ENCODE measurements at regions not wholly inside any gene's neighbourhood (a gene's known extent, or its start where the extent isn't known, plus 50 kb on each side); places are given as distances from the start of the nearest gene placed in this dataset.

GRCh38 chr2:186274936-186275575 is 211.0 kb upstream of the ZC3H15 start:
- H3F3A ChIP-seq (ENCODE audit: low read depth) = no peaks in the 10 kb centered on the region
- H3K27me3 ChIP-seq (ENCODE audit: insufficient read depth, low read length, poor library complexity, severe bottlenecking) = no peaks in the 10 kb centered on the region
- no peak overlapping the region for H2AFZ ChIP-seq (ENCODE audit: low read length)
- H3K4me2 ChIP-seq (ENCODE audit: low read depth, low read length, poor library complexity, severe bottlenecking) = no peak overlapping the region
- TF ChIP-seq EZH2phosphoT487 (IDR thresholded peaks at IDR 0.05; ENCODE audit: borderline replicate concordance) (no peak), CTCF (conservative IDR thresholded peaks at IDR 0.05; ENCODE audit: low read length) (no peak)
- no peaks in the 10 kb centered on the region for H3K79me2 ChIP-seq (ENCODE audit: insufficient read depth, low read length)
- H3K36me3 ChIP-seq (ENCODE audit: insufficient read depth, low read length) = no peaks in the 10 kb centered on the region
- H3K4me3 ChIP-seq (ENCODE audit: low read length, poor library complexity, severe bottlenecking) = no peak overlapping the region
- no peaks in the 10 kb centered on the region for H3K9me2 ChIP-seq (replicated peaks; ENCODE audit: low read depth, low read length)
- no peak overlapping the region for H3K9ac ChIP-seq (ENCODE audit: low read depth, low read length, poor library complexity, severe bottlenecking)
- no peaks in the 10 kb centered on the region for H3K4me1 ChIP-seq (ENCODE audit: insufficient read depth, low read length, poor library complexity, severe bottlenecking)
- H3K9me3 ChIP-seq (ENCODE audit: insufficient read depth, low read depth, low read length) = no peaks in the 10 kb centered on the region
- no peaks in the 10 kb centered on the region for H4K20me1 ChIP-seq (ENCODE audit: insufficient read depth, low read length, poor library complexity, severe bottlenecking)

GRCh38 chr2:186276909-186277308 is 209.2 kb upstream of the ZC3H15 start:
- Histone ChIP-seq H3K79me2 (ENCODE audit: insufficient read depth, low read length) (no peaks in the 10 kb centered on the region), H3K27me3 (ENCODE audit: insufficient read depth, low read length, poor library complexity, severe bottlenecking) (no peaks in the 10 kb centered on the region), H3K9me2 (replicated peaks; ENCODE audit: low read depth, low read length) (no peaks in the 10 kb centered on the region), H2AFZ (ENCODE audit: low read length) (no peak overlapping the region), H3K9ac (ENCODE audit: low read depth, low read length, poor library complexity, severe bottlenecking) (no peak overlapping the region), H4K20me1 (ENCODE audit: insufficient read depth, low read length, poor library complexity, severe bottlenecking) (no peaks in the 10 kb centered on the region), H3K4me3 (ENCODE audit: low read length, poor library complexity, severe bottlenecking) (no peak overlapping the region), H3K4me2 (ENCODE audit: low read depth, low read length, poor library complexity, severe bottlenecking) (no peak overlapping the region), H3K9me3 (ENCODE audit: insufficient read depth, low read depth, low read length) (no peaks in the 10 kb centered on the region), H3K4me1 (ENCODE audit: insufficient read depth, low read length, poor library complexity, severe bottlenecking) (no peaks in the 10 kb centered on the region), H3F3A (ENCODE audit: low read depth) (no peaks in the 10 kb centered on the region), H3K36me3 (ENCODE audit: insufficient read depth, low read length) (no peaks in the 10 kb centered on the region)
- TF ChIP-seq EZH2phosphoT487 (IDR thresholded peaks at IDR 0.05; ENCODE audit: borderline replicate concordance) (no peak), CTCF (conservative IDR thresholded peaks at IDR 0.05; ENCODE audit: low read length) (no peak)

- Histone ChIP-seq H3K9me3 (ENCODE audit: insufficient read depth, low read depth, low read length) (no peaks in the 10 kb centered on the region), H3K36me3 (ENCODE audit: insufficient read depth, low read length) (no peaks in the 10 kb centered on the region), H3K4me1 (ENCODE audit: insufficient read depth, low read length, poor library complexity, severe bottlenecking) (no peaks in the 10 kb centered on the region), H3K27me3 (ENCODE audit: insufficient read depth, low read length, poor library complexity, severe bottlenecking) (no peaks in the 10 kb centered on the region), H4K20me1 (ENCODE audit: insufficient read depth, low read length, poor library complexity, severe bottlenecking) (no peaks in the 10 kb centered on the region), H2AFZ (ENCODE audit: low read length) (no peak overlapping the region), H3F3A (ENCODE audit: low read depth) (no peaks in the 10 kb centered on the region), H3K4me3 (ENCODE audit: low read length, poor library complexity, severe bottlenecking) (no peak overlapping the region), H3K9ac (ENCODE audit: low read depth, low read length, poor library complexity, severe bottlenecking) (no peak overlapping the region), H3K9me2 (replicated peaks; ENCODE audit: low read depth, low read length) (no peaks in the 10 kb centered on the region), H3K4me2 (ENCODE audit: low read depth, low read length, poor library complexity, severe bottlenecking) (no peak overlapping the region), H3K79me2 (ENCODE audit: insufficient read depth, low read length) (no peaks in the 10 kb centered on the region)
- TF ChIP-seq CTCF (conservative IDR thresholded peaks at IDR 0.05; ENCODE audit: low read length) (no peak), EZH2phosphoT487 (IDR thresholded peaks at IDR 0.05; ENCODE audit: borderline replicate concordance) (no peak)
Observed at GRCh38 chr2:186281726-186282125, 204.3 kb upstream of the ZC3H15 start.

Data from Loucy (cell line).